ENCODE measurements at regions not wholly inside any gene's neighbourhood (a gene's known extent, or its start where the extent isn't known, plus 50 kb on each side); places are given as distances from the start of the nearest gene placed in this dataset.
"Not testable (repeated sequence)": the region's sequence is repeated elsewhere in the genome, so short reads cannot be mapped to it uniquely, and the experiment has no call there.

DNA sequence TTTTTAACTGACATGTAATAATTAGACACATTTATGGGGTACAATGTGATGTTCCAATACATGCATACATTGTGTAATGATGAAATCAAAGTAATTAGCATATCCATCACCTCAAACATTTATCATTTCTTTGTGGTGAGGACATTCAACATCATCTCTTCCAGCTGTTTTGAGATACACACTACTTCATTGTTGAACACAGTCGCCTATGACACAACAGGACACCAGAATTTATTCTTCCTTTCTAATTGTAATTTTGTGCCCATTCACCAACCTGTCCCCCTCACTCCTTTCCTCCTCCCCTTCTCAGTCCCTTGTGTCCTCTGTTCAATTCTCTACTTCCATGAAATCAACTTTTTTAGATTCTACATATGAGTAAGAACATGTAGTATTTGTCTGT, 113.4 kb upstream of the CBLB start:
- no peak for DNase-seq

GRCh38 chr3:105984837-105985236, 116.0 kb upstream of the CBLB start:
- no peak for DNase-seq

GRCh38 chr3:105986343-105986742, 117.5 kb upstream of the CBLB start:
- not testable (repeated sequence) for DNase-seq

- no peak for DNase-seq
These were observed 119.0 kb upstream of the CBLB start for GRCh38 chr3:105987809-105988208.

GRCh38 chr3:105988540-105989212, 119.9 kb upstream of the CBLB start:
- DNase-seq = no peak

DNA sequence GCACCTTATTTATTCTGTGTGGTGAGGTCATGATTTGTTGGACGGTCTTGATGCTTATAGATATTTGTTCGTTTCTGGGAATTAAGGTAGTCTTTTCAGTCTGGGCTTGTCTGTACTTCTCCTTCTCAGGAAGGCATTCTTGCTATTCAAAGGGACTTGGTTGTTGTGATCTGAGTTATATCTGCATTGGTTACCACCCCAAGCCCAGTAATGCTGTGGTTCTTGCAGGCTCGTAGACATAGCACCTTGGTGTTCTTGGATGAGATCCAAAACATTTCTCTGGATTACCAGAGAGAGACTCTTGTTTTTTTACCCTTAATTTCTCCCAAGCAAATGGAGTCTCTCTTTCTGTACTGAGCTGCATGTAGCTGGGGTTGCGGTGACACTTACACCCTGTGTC, 128.0 kb upstream of the CBLB start:
- DNase-seq = no peak

- no peak for DNase-seq
These were observed 128.6 kb upstream of the CBLB start for GRCh38 chr3:105997466-105997799.

DNA sequence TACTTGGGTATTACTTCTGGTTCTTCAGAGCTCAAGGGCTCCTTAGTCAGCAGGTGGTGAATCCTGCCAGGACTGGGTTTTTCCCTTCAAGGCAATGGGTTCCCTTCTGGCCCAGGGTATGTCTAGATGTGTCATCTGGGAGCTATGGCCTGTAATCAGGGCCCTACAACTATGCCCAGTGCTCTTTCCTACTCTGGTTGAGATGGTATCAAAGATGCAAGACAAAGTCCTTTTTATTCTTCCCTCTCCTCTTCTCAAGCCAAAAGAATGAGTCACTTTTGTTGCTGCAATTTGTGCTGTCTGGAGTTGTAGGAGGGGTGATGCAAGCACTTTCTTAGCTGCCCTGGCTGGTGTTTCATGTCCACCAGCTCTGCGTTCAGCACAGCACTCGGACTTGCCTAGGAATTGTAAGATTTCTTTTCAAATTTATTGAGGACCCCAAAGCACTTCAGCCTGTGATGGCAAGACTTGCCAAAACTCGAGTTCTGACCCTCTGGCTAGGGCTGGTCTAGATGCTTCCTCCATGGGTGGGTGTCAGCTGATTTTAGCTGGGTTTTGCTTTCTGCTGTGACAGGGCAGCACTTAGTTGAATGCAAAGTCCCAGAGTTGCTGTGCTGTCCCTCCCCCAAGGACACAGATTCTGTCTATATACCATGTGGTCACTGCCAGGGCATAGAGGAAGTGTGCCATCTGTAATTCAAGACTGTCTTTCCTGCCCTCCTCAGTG, 129.2 kb upstream of the CBLB start:
- no peak for DNase-seq

DNA sequence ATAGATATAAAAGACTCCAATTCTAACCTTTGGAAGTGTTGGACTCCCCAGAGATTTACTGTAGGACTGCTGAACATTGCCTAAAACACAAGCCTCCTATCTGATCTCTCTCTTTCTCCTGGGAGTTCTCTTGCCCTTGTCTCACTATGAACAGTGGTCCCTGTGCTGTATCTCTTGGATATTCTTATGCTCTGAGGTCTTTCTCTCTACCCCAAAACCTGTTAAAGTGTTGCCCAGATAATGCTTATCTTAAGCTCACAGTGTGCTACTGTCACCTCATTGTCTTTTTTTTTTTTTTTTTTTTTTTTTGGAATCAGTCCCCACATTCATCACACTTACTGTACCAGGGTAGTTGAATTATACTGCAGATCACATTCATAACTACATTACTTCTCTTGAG, 131.0 kb upstream of the CBLB start:
- no peak for DNase-seq

- no peak for DNase-seq
These were observed 133.1 kb upstream of the CBLB start for GRCh38 chr3:106001923-106002322.

GRCh38 chr3:106004137-106004681, 135.4 kb upstream of the CBLB start:
- DNase-seq = no peak

DNA sequence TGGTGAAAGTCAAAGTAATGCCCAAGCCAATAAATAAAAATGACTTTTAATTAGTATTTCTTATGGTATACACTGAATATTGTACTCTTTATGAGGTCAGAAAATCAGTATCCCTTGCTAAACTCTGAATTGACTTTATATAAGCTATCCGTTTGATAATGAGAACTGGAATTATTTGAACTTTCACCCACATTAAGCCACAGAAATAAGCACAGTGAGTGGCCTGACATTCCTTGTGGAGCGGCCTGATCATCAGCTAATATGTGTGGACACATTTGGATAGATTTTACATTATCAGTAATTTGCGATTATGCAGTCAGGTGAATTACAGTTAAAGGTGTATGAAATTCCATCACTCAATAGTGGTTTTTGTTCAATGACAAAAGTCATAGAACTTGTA, 136.0 kb upstream of the CBLB start:
- no peak for DNase-seq

DNA sequence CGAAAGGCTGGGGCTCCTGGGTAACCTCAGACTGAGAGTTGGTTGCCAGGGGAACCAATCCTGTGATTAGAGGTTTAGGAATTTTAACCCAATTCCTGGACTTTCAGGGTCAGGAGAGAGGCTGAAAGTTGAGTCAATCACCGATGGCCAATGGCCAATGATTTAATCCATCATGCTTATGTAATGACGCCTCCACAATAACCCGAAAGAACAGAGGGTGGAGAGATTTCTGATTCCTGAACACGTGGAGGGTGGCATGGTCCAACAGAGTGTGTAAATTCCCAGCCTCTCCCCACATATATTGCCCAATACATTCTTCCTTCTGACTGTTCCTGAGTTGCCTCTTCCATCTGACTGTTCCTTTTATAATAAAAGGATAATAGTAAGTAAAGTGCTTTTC, 137.2 kb upstream of the CBLB start:
- DNase-seq = no peak

DNA sequence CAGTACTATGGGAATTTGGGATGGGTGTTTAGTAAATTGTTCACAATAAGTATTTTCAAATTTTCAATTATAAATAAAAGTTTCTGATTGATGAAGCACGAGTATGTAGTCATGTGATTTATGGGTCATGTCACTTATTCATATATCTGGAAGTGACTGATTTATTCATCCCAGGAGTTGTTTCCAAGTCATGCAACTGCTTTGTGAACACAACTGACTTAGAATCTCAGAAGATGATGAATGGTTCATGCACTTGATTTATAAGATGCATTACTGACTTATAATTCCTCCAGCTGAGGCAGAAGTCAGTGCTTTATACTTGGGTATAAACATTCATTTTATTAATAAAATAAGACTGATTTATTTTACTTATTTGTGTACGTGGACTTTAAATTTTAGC, 137.8 kb upstream of the CBLB start:
- DNase-seq = no peak

DNA sequence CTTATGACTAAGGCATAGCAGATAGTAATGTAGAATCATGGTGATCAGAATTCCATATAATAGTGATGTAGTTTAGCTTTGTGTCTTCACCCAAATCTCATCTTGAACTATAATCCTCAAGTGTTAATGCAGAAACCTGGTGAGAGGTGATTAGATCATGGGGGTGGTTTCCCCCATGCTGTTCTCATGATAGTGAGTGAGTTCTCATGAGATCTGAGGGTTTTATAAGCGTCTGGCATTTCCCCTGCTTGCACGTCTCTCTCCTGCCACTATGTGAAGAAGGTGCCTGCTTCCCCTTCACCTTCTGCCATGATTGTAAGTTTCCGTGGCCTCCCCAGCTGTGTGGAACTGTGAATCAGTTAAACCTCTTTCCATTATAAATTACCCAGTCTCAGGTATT, 138.7 kb upstream of the CBLB start:
- DNase-seq = no peak

GRCh38 chr3:106008766-106009165, 140.0 kb upstream of the CBLB start:
- DNase-seq = no peak

DNA sequence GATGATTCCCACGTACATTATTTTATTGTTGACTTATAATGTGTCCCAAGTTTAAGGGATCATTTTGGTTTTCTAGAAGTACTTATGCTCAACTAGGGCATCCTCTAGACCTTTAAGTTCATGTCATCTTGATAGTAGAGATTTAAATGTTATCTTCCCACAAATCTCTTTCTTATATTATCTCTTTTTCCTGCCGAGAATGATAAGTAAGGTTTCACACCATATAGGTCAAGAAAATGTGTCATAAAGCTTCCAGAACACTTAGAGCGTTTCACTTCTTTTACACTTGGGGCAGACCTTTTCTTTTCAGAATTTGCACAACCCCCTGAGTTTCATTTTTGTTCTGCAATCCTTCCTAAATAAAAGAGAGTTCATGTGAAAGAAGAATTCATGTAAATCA, 142.0 kb upstream of the CBLB start:
- no peak for DNase-seq

- no peak for DNase-seq
These were observed 145.2 kb upstream of the CBLB start for GRCh38 chr3:106013971-106014370.

GRCh38 chr3:106014518-106014917, 145.7 kb upstream of the CBLB start:
- DNase-seq = no peak

GRCh38 chr3:106014971-106015370, 146.2 kb upstream of the CBLB start:
- no peak for DNase-seq

DNA sequence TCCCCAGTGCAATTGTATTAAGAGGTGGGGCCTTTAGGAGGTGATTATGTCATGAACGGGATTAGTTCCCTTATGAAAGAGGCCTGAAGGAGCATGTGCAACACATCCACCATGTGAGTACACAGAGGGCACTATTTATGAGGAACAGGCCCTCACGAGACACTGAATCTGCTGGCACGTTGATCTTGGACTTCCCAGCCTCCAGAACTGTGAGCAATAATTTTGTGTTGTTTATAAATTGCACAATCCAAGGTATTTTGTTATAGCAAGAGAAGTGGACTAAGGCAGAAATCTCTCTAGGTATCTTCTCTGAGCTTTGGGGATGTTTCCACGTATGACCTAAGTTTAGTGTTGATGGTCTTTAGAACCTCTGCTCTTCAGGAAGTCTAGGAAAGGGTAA, 149.3 kb upstream of the CBLB start:
- no peak for DNase-seq

- no peak for DNase-seq
These were observed 150.2 kb upstream of the CBLB start for GRCh38 chr3:106018929-106019550.

DNA sequence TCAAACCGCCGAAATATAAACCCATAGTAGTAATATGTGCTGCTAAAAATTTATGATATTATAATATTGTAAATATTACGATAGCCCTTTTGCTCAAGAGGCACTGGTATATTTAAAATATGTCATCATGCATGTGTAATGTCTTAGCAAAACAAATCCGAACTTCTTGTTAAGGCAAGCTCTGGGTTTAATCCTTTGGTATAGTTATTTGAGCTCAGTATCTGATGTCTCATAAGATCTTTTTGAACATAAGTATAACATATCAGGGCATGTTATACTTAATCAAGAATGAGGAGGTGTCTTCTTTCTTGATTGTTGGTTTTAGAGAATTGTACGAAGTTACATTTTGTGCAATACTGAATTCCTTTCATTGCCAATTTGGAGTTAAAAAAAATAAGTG, 154.1 kb upstream of the CBLB start:
- DNase-seq = no peak

DNA sequence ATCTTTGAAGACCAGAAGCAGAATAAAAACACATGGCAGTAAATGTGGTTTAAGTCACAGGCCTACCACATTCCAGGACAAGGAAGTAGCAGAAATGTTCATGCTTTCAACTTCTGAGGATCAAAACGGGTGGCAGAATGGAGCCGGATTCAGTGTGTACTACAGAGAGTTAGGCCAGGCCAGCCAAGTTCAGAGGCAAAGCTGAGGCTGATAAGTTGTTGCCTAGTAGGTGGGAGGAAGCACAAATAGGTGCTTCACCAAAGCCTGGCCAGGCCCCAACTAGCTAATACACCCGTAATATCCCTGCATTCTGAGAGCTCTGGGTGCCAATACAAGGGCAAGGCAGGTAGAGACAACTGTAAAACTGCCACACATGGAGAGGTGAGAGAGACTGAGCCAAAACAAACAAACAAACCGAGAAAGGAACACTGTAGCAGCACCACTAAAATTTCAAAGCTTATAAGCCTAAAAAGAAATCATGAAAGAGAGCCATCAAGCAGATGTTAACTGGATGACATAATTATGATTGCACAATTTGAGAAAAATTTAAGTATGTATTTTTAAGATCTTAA, 156.4 kb upstream of the CBLB start:
- peak; percentile 16 for DNase-seq

Data from NCI-H748 treated with DMSO at 0.1 percent for 48 hours (cell line).